H9 (cell line): ENCODE measurements at regions not wholly inside any gene's neighbourhood (a gene's known extent, or its start where the extent isn't known, plus 50 kb on each side); places are given as distances from the start of the nearest gene placed in this dataset.
A peak's percentile ranks its signal among the peaks of the same experiment; 100 is the strongest.

Source experiments
- DNase-seq: peaks from one replicate; pipeline ENCODE4 v3.0.0-alpha.2; 2017
- H2AFZ ChIP-seq: one replicate; pipeline ENCODE4 v1.6.1; 2013; ENCODE audit warnings: mild to moderate bottlenecking, low read length, control low read depth, moderate library complexity
- H2AK5ac ChIP-seq: 2 replicates; pipeline ENCODE4 v1.6.1; 2013; ENCODE audit warnings: low read length, control low read depth, mixed read lengths; ENCODE audit not compliant: insufficient read length
- H2BK120ac ChIP-seq: one replicate; pipeline ENCODE4 v1.6.1; 2013; ENCODE audit warnings: low read depth, mild to moderate bottlenecking, low read length, control low read depth, inconsistent platforms; ENCODE audit not compliant: poor library complexity, severe bottlenecking
- H2BK12ac ChIP-seq: 2 replicates; pipeline ENCODE4 v1.6.1; 2013; ENCODE audit warnings: low read length, control low read depth, mixed read lengths, low read depth; ENCODE audit not compliant: insufficient read length
- H2BK15ac ChIP-seq: 2 replicates; pipeline ENCODE4 v1.6.1; 2013; ENCODE audit warnings: low read depth, low read length, control low read depth
- H2BK20ac ChIP-seq: one replicate; pipeline ENCODE4 v1.6.1; 2013; ENCODE audit warnings: low read depth, mild to moderate bottlenecking, low read length, control low read depth, inconsistent platforms; ENCODE audit not compliant: poor library complexity, severe bottlenecking
- H2BK5ac ChIP-seq: 2 replicates; pipeline ENCODE4 v1.6.1; 2013; ENCODE audit warnings: low read length, control low read depth, mixed read lengths; ENCODE audit not compliant: insufficient read length
- H3K14ac ChIP-seq: 2 replicates; pipeline ENCODE4 v1.6.1; 2013; ENCODE audit warnings: low read length, control low read depth; ENCODE audit not compliant: insufficient read depth
- H3K18ac ChIP-seq: 2 replicates; pipeline ENCODE4 v1.6.1; 2013; ENCODE audit warnings: low read depth, mild to moderate bottlenecking, mixed read lengths, low read length, control low read depth; ENCODE audit not compliant: insufficient read length
- H3K23ac ChIP-seq: 2 replicates; pipeline ENCODE4 v1.6.1; 2013; ENCODE audit warnings: low read length, control low read depth, mixed read lengths, low read depth; ENCODE audit not compliant: insufficient read length
- H3K23me2 ChIP-seq: 2 replicates; pipeline ENCODE4 v1.6.1; 2013; ENCODE audit warnings: low read depth, mild to moderate bottlenecking, mixed read lengths, low read length, control low read depth; ENCODE audit not compliant: insufficient read length, poor library complexity, severe bottlenecking
- H3K27ac ChIP-seq: 2 replicates; pipeline ENCODE4 v1.5.1; 2013; ENCODE audit warnings: low read length, control low read depth, mixed read lengths, low read depth; ENCODE audit not compliant: insufficient read length
- H3K27me3 ChIP-seq: 2 replicates; pipeline ENCODE4 v1.6.1; 2013; ENCODE audit warnings: low read length, control low read depth, inconsistent platforms; ENCODE audit not compliant: insufficient read depth
- H3K4ac ChIP-seq: 2 replicates; pipeline ENCODE4 v1.6.1; 2013; ENCODE audit warnings: low read depth, mild to moderate bottlenecking, control low read depth, inconsistent platforms, low read length, moderate library complexity
- H3K4me1 ChIP-seq: 2 replicates; pipeline ENCODE4 v1.6.1; 2013; ENCODE audit warnings: low read length, control low read depth, inconsistent platforms; ENCODE audit not compliant: insufficient read depth
- H3K4me2 ChIP-seq: 2 replicates; pipeline ENCODE4 v1.6.1; 2013; ENCODE audit warnings: low read length, control low read depth, mixed read lengths; ENCODE audit not compliant: insufficient read length, insufficient read depth
- H3K56ac ChIP-seq: 2 replicates; pipeline ENCODE4 v1.6.1; 2013; ENCODE audit warnings: low read depth, mild to moderate bottlenecking, mixed read lengths, low read length, control low read depth; ENCODE audit not compliant: insufficient read length
- H3K79me1 ChIP-seq: 2 replicates; pipeline ENCODE4 v1.6.1; 2013; ENCODE audit warnings: low read depth, mild to moderate bottlenecking, moderate library complexity, low read length, control low read depth, inconsistent platforms; ENCODE audit not compliant: insufficient read depth, poor library complexity, severe bottlenecking
- H3K79me2 ChIP-seq: 2 replicates; pipeline ENCODE4 v1.6.1; 2013; ENCODE audit warnings: low read length, control low read depth, inconsistent platforms; ENCODE audit not compliant: insufficient read depth
- H3K9ac ChIP-seq: 2 replicates; pipeline ENCODE4 v1.6.1; 2013; ENCODE audit warnings: low read length, control low read depth, mixed read lengths; ENCODE audit not compliant: insufficient read length; ENCODE audit errors: extremely low read depth
- H3K9me3 ChIP-seq: one replicate; pipeline ENCODE4 v1.6.1; 2013; ENCODE audit warnings: low read depth, low read length, inconsistent platforms; ENCODE audit not compliant: control insufficient read depth
- H3T11ph ChIP-seq: one replicate; pipeline ENCODE4 v1.6.1; 2013; ENCODE audit warnings: mild to moderate bottlenecking, low read length, control low read depth, inconsistent platforms
- H4K20me1 ChIP-seq: one replicate; pipeline ENCODE4 v1.6.1; 2013; ENCODE audit not compliant: control insufficient read depth, insufficient read length, insufficient read depth
- H4K5ac ChIP-seq: 2 replicates; pipeline ENCODE4 v1.6.1; 2013; ENCODE audit warnings: low read depth, mild to moderate bottlenecking, mixed read lengths, low read length, control low read depth; ENCODE audit not compliant: insufficient read length
- H4K8ac ChIP-seq: replicated peaks from 2 replicates; pipeline ENCODE4 v1.6.1; 2013; ENCODE audit warnings: low read length, control low read depth, mixed read lengths, low read depth; ENCODE audit not compliant: insufficient read length
- H4K91ac ChIP-seq: 2 replicates; pipeline ENCODE4 v1.6.1; 2013; ENCODE audit warnings: low read depth, mild to moderate bottlenecking, moderate library complexity, mixed read lengths, low read length, control low read depth; ENCODE audit not compliant: insufficient read length
- H3K27ac Mint-ChIP-seq, 3 experiments: 2 replicates in 2 of 3; 3 replicates in 1 of 3; pipeline ENCODE4 v1.8.0; 2020 to 2021; ENCODE audit warnings: mixed read lengths in 3 of 3, mild to moderate bottlenecking in 1 of 3, moderate library complexity in 1 of 3
- H3K27me3 Mint-ChIP-seq: 2 replicates; pipeline ENCODE4 v1.8.0; 2021; ENCODE audit warnings: low read depth, mild to moderate bottlenecking, moderate library complexity, mixed read lengths
- H3K36me3 Mint-ChIP-seq, 3 experiments: 2 replicates in 2 of 3; 3 replicates in 1 of 3; pipeline ENCODE4 v1.8.0; 2020 to 2021; ENCODE audit warnings: low read depth in 3 of 3, mixed read lengths in 3 of 3; ENCODE audit not compliant: insufficient read depth in 1 of 3
- H3K4me1 Mint-ChIP-seq, 2 experiments: 2 replicates each; pipeline ENCODE4 v1.8.0; 2020; ENCODE audit warnings: mixed read lengths in 2 of 2
- H3K4me3 Mint-ChIP-seq, 2 experiments: 2 replicates in 1 of 2; 3 replicates in 1 of 2; pipeline ENCODE4 v1.8.0; 2020 to 2021; ENCODE audit warnings: mild to moderate bottlenecking in 2 of 2, mixed read lengths in 2 of 2, moderate library complexity in 1 of 2
- H3K9me3 Mint-ChIP-seq, 2 experiments: 2 replicates in 1 of 2; 3 replicates in 1 of 2; pipeline ENCODE4 v1.8.0; 2020; ENCODE audit warnings: mild to moderate bottlenecking in 2 of 2, mixed read lengths in 2 of 2, moderate library complexity in 1 of 2
- WGBS: extraction: QIAGEN DNeasy Blood & Tissue Kit; methylation state at CpG from one replicate; pipeline ENCODE4 v1.1.7; 2013; ENCODE audit warnings: missing lambda C conversion rate, low lambda C conversion rate, mixed read lengths; ENCODE audit not compliant: insufficient read length; ENCODE audit errors: extremely low coverage; 5-methylcytosine and 5-hydroxymethylcytosine counted together
- TF ChIP-seq, protein P1 (sequence below): fragments of 200-600 bp; sonication (generic); conservative IDR thresholded peaks from 3 replicates; pipeline ENCODE4 v1.8.0; 2021; ENCODE audit warnings: antibody characterized with exemption, mild to moderate bottlenecking

- Histone ChIP-seq H2AFZ (no peak overlapping the region), H2BK12ac (no peak overlapping the region), H2AK5ac (no peak overlapping the region), H4K20me1 (no peaks in the 10 kb centered on the region), H3K27ac (no peak overlapping the region), H4K5ac (no peak overlapping the region), H2BK5ac (no peak overlapping the region), H3K79me1 (no peaks in the 10 kb centered on the region), H2BK20ac (no peak overlapping the region), H3K4ac (no peak overlapping the region), H3K9ac (no peak overlapping the region), H3K9me3 (no peaks in the 10 kb centered on the region), H4K8ac (no peak overlapping the region), H3T11ph (no peak overlapping the region), H3K79me2 (no peaks in the 10 kb centered on the region), H3K4me1 (peaks cover 3% of the 10 kb centered on the region; the same call in 1 of the 2 replicates), H3K14ac (no peak overlapping the region), H3K27me3 (no peaks in the 10 kb centered on the region), H3K56ac (no peak overlapping the region), H3K23ac (no peak overlapping the region), H3K4me2 (no peak overlapping the region), H3K23me2 (no peaks in the 10 kb centered on the region), H2BK15ac (no peak overlapping the region), H4K91ac (no peak overlapping the region), H2BK120ac (no peak overlapping the region), H3K18ac (no peak overlapping the region)
- Mint-ChIP-seq H3K27me3 (no peaks in the 10 kb centered on the region), H3K9me3 (no peaks in the 10 kb centered on the region), H3K36me3 (no peaks in the 10 kb centered on the region; a peak in 1 of 7 replicates), H3K4me1 (peaks cover 8 to 18% of the 10 kb centered on the region in 2 experiments), H3K27ac (peak overlapping the region in 1 of 3 experiments; percentile 6; a peak in 2 of 7 replicates), H3K4me3 (no peak overlapping the region)
- no peak for DNase-seq
- WGBS: no CpG with 5 or more reads among the region's 1 CpG
- TF ChIP-seq, protein P1, sequence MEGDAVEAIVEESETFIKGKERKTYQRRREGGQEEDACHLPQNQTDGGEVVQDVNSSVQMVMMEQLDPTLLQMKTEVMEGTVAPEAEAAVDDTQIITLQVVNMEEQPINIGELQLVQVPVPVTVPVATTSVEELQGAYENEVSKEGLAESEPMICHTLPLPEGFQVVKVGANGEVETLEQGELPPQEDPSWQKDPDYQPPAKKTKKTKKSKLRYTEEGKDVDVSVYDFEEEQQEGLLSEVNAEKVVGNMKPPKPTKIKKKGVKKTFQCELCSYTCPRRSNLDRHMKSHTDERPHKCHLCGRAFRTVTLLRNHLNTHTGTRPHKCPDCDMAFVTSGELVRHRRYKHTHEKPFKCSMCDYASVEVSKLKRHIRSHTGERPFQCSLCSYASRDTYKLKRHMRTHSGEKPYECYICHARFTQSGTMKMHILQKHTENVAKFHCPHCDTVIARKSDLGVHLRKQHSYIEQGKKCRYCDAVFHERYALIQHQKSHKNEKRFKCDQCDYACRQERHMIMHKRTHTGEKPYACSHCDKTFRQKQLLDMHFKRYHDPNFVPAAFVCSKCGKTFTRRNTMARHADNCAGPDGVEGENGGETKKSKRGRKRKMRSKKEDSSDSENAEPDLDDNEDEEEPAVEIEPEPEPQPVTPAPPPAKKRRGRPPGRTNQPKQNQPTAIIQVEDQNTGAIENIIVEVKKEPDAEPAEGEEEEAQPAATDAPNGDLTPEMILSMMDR: no peak
These were observed 285.5 kb downstream of the HACE1 start for GRCh38 chr6:104574135-104574750.
